OCI-LY1 (cell line): ENCODE measurements at regions not wholly inside any gene's neighbourhood (a gene's known extent, or its start where the extent isn't known, plus 50 kb on each side); places are given as distances from the start of the nearest gene placed in this dataset.

Experiments used
- EZH2 ChIP-seq: fragments of 200-600 bp; sonication (generic), shearing (Covaris generic); IDR thresholded peaks from 2 replicates; pipeline ENCODE4 v1.8.0; 2017; ENCODE audit warnings: borderline replicate concordance, mixed run types, mild to moderate bottlenecking, antibody characterized with exemption, low read length, moderate library complexity, mixed read lengths
- TF ChIP-seq, protein P1 (sequence below): fragments of 200-600 bp; sonication (generic), shearing (Covaris generic); IDR thresholded peaks from 2 replicates; pipeline ENCODE4 v1.5.1; 2017; ENCODE audit warnings: mild to moderate bottlenecking, antibody characterized with exemption, low read length, moderate library complexity, mixed read lengths

- TF ChIP-seq, protein P1, sequence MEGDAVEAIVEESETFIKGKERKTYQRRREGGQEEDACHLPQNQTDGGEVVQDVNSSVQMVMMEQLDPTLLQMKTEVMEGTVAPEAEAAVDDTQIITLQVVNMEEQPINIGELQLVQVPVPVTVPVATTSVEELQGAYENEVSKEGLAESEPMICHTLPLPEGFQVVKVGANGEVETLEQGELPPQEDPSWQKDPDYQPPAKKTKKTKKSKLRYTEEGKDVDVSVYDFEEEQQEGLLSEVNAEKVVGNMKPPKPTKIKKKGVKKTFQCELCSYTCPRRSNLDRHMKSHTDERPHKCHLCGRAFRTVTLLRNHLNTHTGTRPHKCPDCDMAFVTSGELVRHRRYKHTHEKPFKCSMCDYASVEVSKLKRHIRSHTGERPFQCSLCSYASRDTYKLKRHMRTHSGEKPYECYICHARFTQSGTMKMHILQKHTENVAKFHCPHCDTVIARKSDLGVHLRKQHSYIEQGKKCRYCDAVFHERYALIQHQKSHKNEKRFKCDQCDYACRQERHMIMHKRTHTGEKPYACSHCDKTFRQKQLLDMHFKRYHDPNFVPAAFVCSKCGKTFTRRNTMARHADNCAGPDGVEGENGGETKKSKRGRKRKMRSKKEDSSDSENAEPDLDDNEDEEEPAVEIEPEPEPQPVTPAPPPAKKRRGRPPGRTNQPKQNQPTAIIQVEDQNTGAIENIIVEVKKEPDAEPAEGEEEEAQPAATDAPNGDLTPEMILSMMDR: no peak
- no peak for TF ChIP-seq EZH2
Measured at GRCh38 chr16:65782611-65783600, 583.6 kb upstream of the CDH5 start.
